H1 (cell line): ENCODE measurements at regions not wholly inside any gene's neighbourhood (a gene's known extent, or its start where the extent isn't known, plus 50 kb on each side); places are given as distances from the start of the nearest gene placed in this dataset.

Experiments used
- CTCF ChIA-PET: fragments of 300-600 bp; sonication (Branson Sonifier 250); formaldehyde crosslinking; loops from one replicate; lab custom pipeline; 2021; ENCODE audit not compliant: partially characterized antibody; lab: Charles Lee
- POLR2A ChIA-PET: fragments of 300-600 bp; sonication (Branson Sonifier 250); formaldehyde crosslinking; loops from one replicate; lab custom pipeline; 2021; ENCODE audit warnings: inconsistent platforms; ENCODE audit not compliant: partially characterized antibody; lab: Charles Lee
- DNase-seq, 2 experiments: peaks; one replicate each; pipeline versions ENCODE4 v3.0.0 to v3.0.0-alpha.2; 2010 to 2022; ENCODE audit warnings: low spot score in 2 of 2, low read depth in 1 of 2, mixed read lengths in 1 of 2
- FAIRE-seq: peaks from 2 replicates; lab custom pipeline; 2011; peaks lifted over from hg19 to GRCh38; lab: Jason Lieb, UNC
- H2AFZ ChIP-seq: 2 replicates; pipeline ENCODE4 v1.8.1; 2012; ENCODE audit warnings: low read length, inconsistent platforms
- H2AK5ac ChIP-seq: 2 replicates; pipeline ENCODE4 v1.6.1; 2013; ENCODE audit warnings: low read depth, low read length
- H2BK120ac ChIP-seq: replicated peaks from 2 replicates; pipeline ENCODE3; 2013; ENCODE audit warnings: low read depth, low read length, inconsistent platforms
- H2BK12ac ChIP-seq: 2 replicates; pipeline ENCODE4 v1.6.1; 2013; ENCODE audit warnings: low read depth, low read length
- H2BK15ac ChIP-seq: 2 replicates; pipeline ENCODE4 v1.6.1; 2013; ENCODE audit warnings: low read length
- H2BK20ac ChIP-seq: 2 replicates; pipeline ENCODE4 v1.6.1; 2013; ENCODE audit warnings: low read length
- H2BK5ac ChIP-seq: 2 replicates; pipeline ENCODE4 v1.6.1; 2013; ENCODE audit warnings: low read depth, low read length
- H3K14ac ChIP-seq: 2 replicates; pipeline ENCODE4 v1.6.1; 2013; ENCODE audit warnings: inconsistent platforms; ENCODE audit not compliant: insufficient read length
- H3K18ac ChIP-seq: 2 replicates; pipeline ENCODE4 v1.6.1; 2013; ENCODE audit warnings: low read length; ENCODE audit errors: extremely low read depth
- H3K23ac ChIP-seq: 2 replicates; pipeline ENCODE4 v1.6.1; 2013; ENCODE audit warnings: inconsistent platforms; ENCODE audit not compliant: insufficient read length
- H3K23me2 ChIP-seq: 2 replicates; pipeline ENCODE4 v1.6.1; 2013; ENCODE audit warnings: low read depth, low read length
- H3K27ac ChIP-seq: 2 replicates; pipeline ENCODE4 v1.6.1; 2011; ENCODE audit warnings: low read depth, low read length, inconsistent platforms
- H3K27me3 ChIP-seq, 4 experiments: replicated peaks in 1 of 4; 1 replicate in 1 of 4; 2 replicates in 3 of 4; pipeline versions ENCODE4 v1.6.1 to v1.8.1; 2011 to 2013; ENCODE audit warnings: low read length in 3 of 4, mild to moderate bottlenecking in 3 of 4, inconsistent platforms in 2 of 4, mixed read lengths in 2 of 4, moderate library complexity in 1 of 4; ENCODE audit not compliant: control insufficient read depth in 3 of 4, insufficient read depth in 3 of 4; ENCODE audit errors: extremely low read depth in 1 of 4
- H3K36me3 ChIP-seq, 4 experiments: 2 replicates each; pipeline versions ENCODE4 v1.6.1 to v1.8.1; 2011 to 2013; ENCODE audit warnings: mild to moderate bottlenecking in 4 of 4, low read length in 3 of 4, moderate library complexity in 2 of 4, control low read depth in 1 of 4, inconsistent platforms in 1 of 4; ENCODE audit not compliant: insufficient read depth in 4 of 4, control insufficient read depth in 2 of 4
- H3K4ac ChIP-seq: replicated peaks from 2 replicates; pipeline ENCODE3; 2013; ENCODE audit warnings: low read length, low read depth, mixed read lengths, inconsistent platforms; ENCODE audit not compliant: insufficient read length
- H3K4me1 ChIP-seq, 4 experiments: replicated peaks in 1 of 4; 1 replicate in 1 of 4; 2 replicates in 3 of 4; pipeline versions ENCODE4 v1.6.1 to v1.8.1; 2011 to 2013; ENCODE audit warnings: low read length in 3 of 4, inconsistent platforms in 2 of 4, mixed read lengths in 1 of 4; ENCODE audit not compliant: insufficient read depth in 4 of 4, control insufficient read depth in 3 of 4
- H3K4me2 ChIP-seq, 2 experiments: 2 replicates each; pipeline versions ENCODE4 v1.6.1 to v1.8.1; 2011 to 2013; ENCODE audit warnings: low read depth in 2 of 2, low read length in 2 of 2, control low read depth in 1 of 2, inconsistent platforms in 1 of 2, mild to moderate bottlenecking in 1 of 2; ENCODE audit not compliant: insufficient read depth in 1 of 2
- H3K4me3 ChIP-seq, 4 experiments: fragments of 200-600, 300-600 bp in 1 of 4; sonication (generic), shearing (Covaris generic), sonication (Bioruptor Twin) in 1 of 4; 2 replicates each; pipeline versions ENCODE4 v1.5.1 to v1.8.1; 2011 to 2016; ENCODE audit warnings: low read length in 4 of 4, low read depth in 3 of 4, control low read depth in 2 of 4, inconsistent platforms in 2 of 4, mild to moderate bottlenecking in 2 of 4, mixed read lengths in 1 of 4, moderate library complexity in 1 of 4; ENCODE audit not compliant: insufficient read depth in 2 of 4; ENCODE audit errors: extremely low read depth in 1 of 4
- H3K56ac ChIP-seq: replicated peaks from 2 replicates; pipeline ENCODE3; 2013; ENCODE audit warnings: low read depth, mild to moderate bottlenecking, mixed read lengths, low read length, inconsistent platforms; ENCODE audit not compliant: insufficient read length
- H3K79me1 ChIP-seq: 2 replicates; pipeline ENCODE4 v1.6.1; 2013; ENCODE audit warnings: low read depth, low read length, control low read depth
- H3K79me2 ChIP-seq, 2 experiments: 2 replicates each; pipeline versions ENCODE4 v1.6.1 to v1.8.1; 2012 to 2013; ENCODE audit warnings: low read length in 2 of 2, mild to moderate bottlenecking in 2 of 2, inconsistent platforms in 1 of 2; ENCODE audit not compliant: insufficient read depth in 2 of 2, control insufficient read depth in 1 of 2
- H3K9ac ChIP-seq, 4 experiments: replicated peaks in 1 of 4; 1 replicate in 1 of 4; 2 replicates in 3 of 4; pipeline versions ENCODE4 v1.6.1 to v1.8.1; 2011 to 2013; ENCODE audit warnings: low read depth in 3 of 4, low read length in 3 of 4, control low read depth in 2 of 4, mild to moderate bottlenecking in 2 of 4, moderate library complexity in 2 of 4, inconsistent platforms in 1 of 4; ENCODE audit errors: extremely low read depth in 1 of 4
- H3K9me3 ChIP-seq, 2 experiments: 2 replicates each; pipeline versions ENCODE4 v1.6.1 to v1.8.1; 2012 to 2013; ENCODE audit warnings: mild to moderate bottlenecking in 2 of 2, moderate library complexity in 2 of 2, control low read depth in 1 of 2, inconsistent platforms in 1 of 2, low read depth in 1 of 2, low read length in 1 of 2, mixed read lengths in 1 of 2; ENCODE audit not compliant: insufficient read depth in 2 of 2
- H4K20me1 ChIP-seq, 2 experiments: replicated peaks in 1 of 2; 2 replicates each; pipeline versions ENCODE3 to v1.8.1; 2011 to 2013; ENCODE audit warnings: inconsistent platforms in 2 of 2, low read length in 2 of 2, mild to moderate bottlenecking in 1 of 2; ENCODE audit not compliant: insufficient read depth in 2 of 2, control insufficient read depth in 1 of 2
- H4K5ac ChIP-seq: 2 replicates; pipeline ENCODE4 v1.6.1; 2013; ENCODE audit warnings: low read length, low read depth, mixed read lengths, inconsistent platforms; ENCODE audit not compliant: insufficient read length
- H4K8ac ChIP-seq: 2 replicates; pipeline ENCODE4 v1.8.0; 2013; ENCODE audit warnings: mild to moderate bottlenecking, moderate library complexity, low read length, inconsistent platforms; ENCODE audit not compliant: insufficient read depth; ENCODE audit errors: extremely low read depth
- H4K91ac ChIP-seq: replicated peaks from 2 replicates; pipeline ENCODE3; 2013; ENCODE audit warnings: low read length, mixed read lengths, inconsistent platforms; ENCODE audit not compliant: insufficient read length
- ASH2L ChIP-seq: fragments of 200-600, 300-600 bp; sonication (generic); IDR thresholded peaks from one replicate; pipeline ENCODE4 v1.7.1; 2017; ENCODE audit warnings: low read length
- CBX8 ChIP-seq: fragments of 300-800, 300-1000 bp; sonication (generic); IDR thresholded peaks from 2 replicates; pipeline ENCODE4 v1.7.1; 2016; ENCODE audit warnings: low read depth, low read length, borderline replicate concordance
- CEBPB ChIP-seq: IDR thresholded peaks from 2 replicates; pipeline ENCODE4 v1.6.1; 2012; ENCODE audit warnings: low read depth, low read length
- MAX ChIP-seq: IDR thresholded peaks from 2 replicates; pipeline ENCODE4 v1.6.1; 2012; ENCODE audit warnings: inconsistent platforms
- PHF8 ChIP-seq: fragments of 200-600 bp; sonication (generic); conservative IDR thresholded peaks from 2 replicates; pipeline ENCODE4 v1.7.1; 2012; ENCODE audit warnings: low read depth, mild to moderate bottlenecking, inconsistent platforms, low read length, moderate library complexity
- RNF2 ChIP-seq: fragments of 200-900, 300-1000 bp; sonication (generic); IDR thresholded peaks from 2 replicates; pipeline ENCODE4 v1.7.1; 2016; ENCODE audit warnings: borderline replicate concordance, low read depth, mild to moderate bottlenecking, antibody characterized with exemption, low read length; ENCODE audit not compliant: poor library complexity, severe bottlenecking; ENCODE audit errors: missing control alignments
- RXRA ChIP-seq: IDR thresholded peaks from 2 replicates; pipeline ENCODE4 v1.6.1; 2011; ENCODE audit warnings: low read depth, mild to moderate bottlenecking, low read length, moderate library complexity; ENCODE audit not compliant: insufficient read depth
- SAP30 ChIP-seq: fragments of 300-600 bp; sonication (generic); IDR thresholded peaks from 2 replicates; pipeline ENCODE4 v1.7.1; 2012; ENCODE audit warnings: low read length, moderate library complexity, mild to moderate bottlenecking, inconsistent platforms; ENCODE audit not compliant: insufficient read depth, insufficient replicate concordance
- ZNF274 ChIP-seq: IDR thresholded peaks from 2 replicates; pipeline ENCODE4 v1.7.0; 2012; ENCODE audit warnings: low read length, borderline replicate concordance; ENCODE audit errors: extremely low read depth
- WGBS, 2 experiments: shearing (Covaris generic) in 1 of 2; methylation state at CpG; one replicate each; pipeline versions ENCODE4 v1.1.6 to v1.1.7; 2013 to 2015; ENCODE audit warnings: low lambda C conversion rate in 2 of 2, mixed read lengths in 2 of 2, inconsistent platforms in 1 of 2, low coverage in 1 of 2, missing lambda C conversion rate in 1 of 2; ENCODE audit not compliant: insufficient replicate concordance in 2 of 2, insufficient coverage in 1 of 2, insufficient read length in 1 of 2; ENCODE audit errors: extremely low coverage in 1 of 2, missing lambda C conversion rate in 1 of 2; 5-methylcytosine and 5-hydroxymethylcytosine counted together

GRCh38 chr9:108033976-108034964 lies 544.7 kb upstream of the KLF4 start:
- Histone ChIP-seq H2BK5ac (no peak overlapping the region), H3K79me1 (no peaks in the 10 kb centered on the region), H3K36me3 (no peaks in the 10 kb centered on the region), H3K4ac (no peak overlapping the region), H4K20me1 (no peaks in the 10 kb centered on the region), H2BK20ac (no peak overlapping the region), H2AK5ac (no peak overlapping the region; the same call in 1 of the 2 replicates), H3K14ac (no peak overlapping the region), H3K23ac (no peak overlapping the region), H3K4me3 (no peak overlapping the region), H3K9me3 (peaks cover 10 to 20% of the 10 kb centered on the region in 2 experiments), H3K18ac (no peak overlapping the region), H3K56ac (no peak overlapping the region), H3K23me2 (no peaks in the 10 kb centered on the region; the same call in 1 of the 2 replicates), H2BK120ac (no peak overlapping the region), H3K27ac (no peak overlapping the region), H3K27me3 (no peaks in the 10 kb centered on the region), H4K91ac (no peak overlapping the region), H3K4me2 (no peak overlapping the region), H2BK15ac (no peak overlapping the region), H2AFZ (no peak overlapping the region), H3K79me2 (no peaks in the 10 kb centered on the region), H3K9ac (no peak overlapping the region), H2BK12ac (no peak overlapping the region), H4K5ac (no peak overlapping the region), H4K8ac (no peak overlapping the region), H3K4me1 (no peaks in the 10 kb centered on the region)
- POLR2A ChIA-PET = no interaction called here
- 86% methylated on average over 5 of the region's 5 CpGs; no CpG with 5 or more reads in 1 of the 2 experiments for WGBS, 2 experiments
- CTCF ChIA-PET = no interaction called here
- no peak for FAIRE-seq
- DNase-seq = no peak
- TF ChIP-seq ZNF274 (no peak), ASH2L (no peak), SAP30 (no peak), PHF8 (no peak), RNF2 (no peak), RXRA (no peak), CEBPB (no peak), MAX (no peak), CBX8 (no peak)
